ENCODE measurements at regions not wholly inside any gene's neighbourhood (a gene's known extent, or its start where the extent isn't known, plus 50 kb on each side); places are given as distances from the start of the nearest gene placed in this dataset.

DNA sequence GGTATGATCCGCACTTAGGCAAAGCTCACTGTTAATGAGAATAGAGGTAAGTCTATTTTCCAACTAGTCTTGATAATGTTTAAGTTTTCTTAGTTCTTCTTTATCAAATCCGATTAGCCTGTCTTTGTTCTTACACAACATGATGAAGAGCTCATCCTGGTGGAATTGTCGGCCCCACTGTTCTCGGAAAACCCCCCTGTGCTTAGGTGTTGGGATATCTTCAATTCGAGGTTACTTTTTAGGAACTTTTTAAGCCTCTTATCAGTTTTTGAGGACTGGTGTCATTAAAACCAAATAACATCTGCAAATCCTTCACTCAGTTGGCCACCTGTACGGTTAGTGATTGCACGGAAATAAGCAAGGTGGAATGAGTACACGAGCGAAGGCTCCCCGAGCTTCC lies 60.7 kb upstream of the KIF26B start:
- no peak overlapping the region for H3K27ac ChIP-seq
- H3K4me3 ChIP-seq, result no peak overlapping the region
- intact Hi-C loops (cut with DNase I; ENCODE audit: low total_unique reads), result no loop called here
- no peaks in the 10 kb centered on the region for H3K9me3 ChIP-seq
- no peak for DNase-seq
- no peaks in the 10 kb centered on the region for H3K4me1 ChIP-seq
- H3K36me3 ChIP-seq, result no peaks in the 10 kb centered on the region
- no peaks in the 10 kb centered on the region for H3K27me3 ChIP-seq
- TF ChIP-seq POLR2A (IDR thresholded peaks at IDR 0.05), result no peak
- TF ChIP-seq, protein P1, sequence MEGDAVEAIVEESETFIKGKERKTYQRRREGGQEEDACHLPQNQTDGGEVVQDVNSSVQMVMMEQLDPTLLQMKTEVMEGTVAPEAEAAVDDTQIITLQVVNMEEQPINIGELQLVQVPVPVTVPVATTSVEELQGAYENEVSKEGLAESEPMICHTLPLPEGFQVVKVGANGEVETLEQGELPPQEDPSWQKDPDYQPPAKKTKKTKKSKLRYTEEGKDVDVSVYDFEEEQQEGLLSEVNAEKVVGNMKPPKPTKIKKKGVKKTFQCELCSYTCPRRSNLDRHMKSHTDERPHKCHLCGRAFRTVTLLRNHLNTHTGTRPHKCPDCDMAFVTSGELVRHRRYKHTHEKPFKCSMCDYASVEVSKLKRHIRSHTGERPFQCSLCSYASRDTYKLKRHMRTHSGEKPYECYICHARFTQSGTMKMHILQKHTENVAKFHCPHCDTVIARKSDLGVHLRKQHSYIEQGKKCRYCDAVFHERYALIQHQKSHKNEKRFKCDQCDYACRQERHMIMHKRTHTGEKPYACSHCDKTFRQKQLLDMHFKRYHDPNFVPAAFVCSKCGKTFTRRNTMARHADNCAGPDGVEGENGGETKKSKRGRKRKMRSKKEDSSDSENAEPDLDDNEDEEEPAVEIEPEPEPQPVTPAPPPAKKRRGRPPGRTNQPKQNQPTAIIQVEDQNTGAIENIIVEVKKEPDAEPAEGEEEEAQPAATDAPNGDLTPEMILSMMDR (IDR thresholded peaks at IDR 0.05), result no peak

DNA sequence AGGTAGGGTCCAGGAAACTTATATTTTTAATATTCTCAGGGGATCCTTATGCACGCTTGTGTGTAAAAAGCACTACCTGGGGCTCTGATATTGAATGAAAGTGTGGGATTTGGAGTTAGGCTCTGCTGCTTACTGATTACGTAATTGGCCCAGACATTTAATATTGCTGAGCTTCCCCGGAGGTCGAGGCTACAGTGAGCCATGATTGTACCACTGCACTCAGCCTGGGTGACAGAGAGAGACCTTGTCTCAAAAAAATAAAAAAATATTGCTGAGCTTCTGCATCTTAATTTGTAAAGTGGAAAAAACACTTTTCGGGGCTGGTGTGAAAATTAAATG lies 62.2 kb upstream of the KIF26B start:
- Histone ChIP-seq H3K36me3 (no peaks in the 10 kb centered on the region), H3K4me3 (no peak overlapping the region), H3K4me1 (no peaks in the 10 kb centered on the region), H3K27me3 (no peaks in the 10 kb centered on the region), H3K27ac (no peak overlapping the region), H3K9me3 (no peaks in the 10 kb centered on the region)
- no peak for DNase-seq
- TF ChIP-seq, protein P1 (IDR thresholded peaks at IDR 0.05), result no peak
- intact Hi-C loops (cut with DNase I; ENCODE audit: low total_unique reads), result no loop called here

DNA sequence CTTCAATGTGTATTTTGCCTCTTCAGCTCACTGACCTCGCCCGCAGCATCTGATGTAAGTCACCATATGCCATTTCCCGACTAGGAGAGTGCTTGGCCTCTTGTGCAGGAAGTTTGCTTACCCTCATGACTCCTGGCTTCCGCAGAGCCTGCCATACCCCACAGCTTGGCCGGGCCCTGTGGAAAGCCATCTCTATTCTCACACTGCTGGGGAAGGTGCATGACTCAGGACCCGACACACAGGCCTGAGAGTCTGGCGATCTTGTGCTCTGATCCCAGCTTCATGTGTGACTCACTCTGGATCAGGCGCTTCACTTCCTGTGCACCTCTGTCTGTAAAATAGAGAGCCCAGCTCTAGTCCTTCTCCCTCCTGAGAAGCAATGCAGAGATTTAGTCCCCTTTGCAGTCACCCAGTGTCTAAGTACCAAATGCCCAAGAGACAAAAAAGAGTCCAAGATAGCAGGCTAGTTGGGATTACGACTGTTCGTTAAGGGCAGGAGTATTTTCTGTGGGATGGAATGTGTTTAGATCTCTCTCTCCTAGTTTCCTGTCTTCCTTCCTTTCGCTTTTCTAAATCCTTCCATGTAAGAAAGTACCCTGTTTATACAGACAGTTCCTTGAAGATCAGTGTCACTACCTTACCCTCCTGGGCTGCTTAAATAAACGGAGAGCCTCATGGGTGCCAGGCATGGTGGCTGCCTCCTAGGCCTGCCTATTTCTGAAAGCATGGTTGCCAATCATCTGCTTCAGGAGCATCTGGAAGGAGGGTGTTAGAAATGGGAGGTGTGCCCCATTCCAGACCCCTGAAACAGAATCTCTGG lies 62.8 kb upstream of the KIF26B start:
- TF ChIP-seq, protein P1 (IDR thresholded peaks at IDR 0.05), result no peak
- no peak for TF ChIP-seq POLR2A (IDR thresholded peaks at IDR 0.05)
- H3K36me3 ChIP-seq, result no peaks in the 10 kb centered on the region
- H3K27me3 ChIP-seq, result no peaks in the 10 kb centered on the region
- intact Hi-C loops (cut with DNase I; ENCODE audit: low total_unique reads), result no loop called here
- no peaks in the 10 kb centered on the region for H3K9me3 ChIP-seq
- DNase-seq, result peak in 1 of 2 donors; percentile 54
- H3K4me3 ChIP-seq, result no peak overlapping the region
- no peak overlapping the region for H3K27ac ChIP-seq
- no peaks in the 10 kb centered on the region for H3K4me1 ChIP-seq

DNA sequence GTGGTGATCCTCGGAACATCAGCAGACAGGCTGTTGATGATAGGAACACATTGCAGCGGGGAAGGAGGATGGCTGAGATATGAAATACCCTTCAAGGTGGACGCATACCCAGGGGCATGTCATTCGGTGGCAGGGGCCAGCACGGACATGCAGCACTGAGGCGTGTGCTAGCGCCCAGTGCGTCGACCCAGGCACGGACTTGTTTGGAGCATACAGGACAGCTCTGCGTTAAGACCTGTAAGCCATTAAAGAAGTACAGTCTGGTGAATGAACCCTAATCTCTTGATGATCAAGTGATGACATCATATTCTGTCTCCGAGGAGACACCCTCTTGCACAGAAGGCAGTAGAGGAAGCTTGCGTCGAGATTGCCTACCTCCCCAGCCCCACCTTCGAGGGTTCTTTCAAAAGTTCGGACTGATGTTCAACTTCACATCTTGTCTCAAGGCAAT lies 63.6 kb upstream of the KIF26B start:
- Histone ChIP-seq H3K4me3 (no peak overlapping the region), H3K9me3 (no peaks in the 10 kb centered on the region), H3K4me1 (no peaks in the 10 kb centered on the region), H3K27ac (no peak overlapping the region), H3K27me3 (no peaks in the 10 kb centered on the region), H3K36me3 (no peaks in the 10 kb centered on the region)
- DNase-seq, result no peak
- intact Hi-C loops (cut with DNase I; ENCODE audit: low total_unique reads), result no loop called here
- TF ChIP-seq, protein P1 (IDR thresholded peaks at IDR 0.05), result no peak
- TF ChIP-seq POLR2A (IDR thresholded peaks at IDR 0.05), result no peak

DNA sequence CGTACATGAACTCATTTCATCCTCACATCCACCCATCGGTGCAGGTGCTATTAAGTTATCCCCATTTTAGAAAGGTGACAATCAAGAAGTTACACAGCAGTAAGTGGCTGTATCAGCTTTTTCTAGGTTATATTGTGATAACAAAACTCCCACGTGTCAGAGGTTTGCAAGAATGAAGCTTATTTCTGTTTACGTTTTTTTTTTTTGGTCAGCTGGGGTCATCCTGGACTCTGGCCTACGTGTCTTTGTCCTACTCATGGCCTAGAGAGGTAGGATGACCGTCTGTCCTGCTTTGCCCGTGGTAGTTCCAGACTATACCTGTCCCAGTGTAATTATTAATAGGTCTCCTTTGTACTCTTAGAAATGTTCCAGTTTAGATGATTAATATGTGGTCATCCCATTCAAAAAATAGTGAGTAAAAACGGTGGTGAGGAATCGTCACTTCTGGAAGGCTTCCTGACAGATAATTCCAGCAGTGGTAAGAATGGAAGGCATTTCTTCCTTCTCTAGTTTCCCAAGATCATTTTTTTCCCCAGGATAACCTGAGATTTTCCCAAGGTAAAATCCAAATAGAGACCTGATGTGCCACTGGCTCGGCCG lies 64.2 kb upstream of the KIF26B start:
- Histone ChIP-seq H3K27ac (no peak overlapping the region), H3K9me3 (no peaks in the 10 kb centered on the region), H3K27me3 (no peaks in the 10 kb centered on the region), H3K4me1 (no peaks in the 10 kb centered on the region), H3K36me3 (no peaks in the 10 kb centered on the region), H3K4me3 (no peak overlapping the region)
- intact Hi-C loops (cut with DNase I; ENCODE audit: low total_unique reads), result no loop called here
- DNase-seq, result no peak
- TF ChIP-seq, protein P1 (IDR thresholded peaks at IDR 0.05), result no peak
- TF ChIP-seq POLR2A (IDR thresholded peaks at IDR 0.05), result no peak
